Hepatocyte (in vitro differentiated cells): ENCODE measurements at regions not wholly inside any gene's neighbourhood (a gene's known extent, or its start where the extent isn't known, plus 50 kb on each side); places are given as distances from the start of the nearest gene placed in this dataset.

Experiments used
- DNase-seq: peaks from one replicate; pipeline ENCODE4 v3.0.0-alpha.2; 2016; ENCODE audit warnings: low spot score
- H2AFZ ChIP-seq: fragments of 200-600 bp; sonication (generic); 2 replicates; pipeline ENCODE4 v1.6.0; 2016; ENCODE audit warnings: antibody characterized with exemption, mild to moderate bottlenecking
- H3K27ac ChIP-seq: fragments of 200-600 bp; sonication (generic); 2 replicates; pipeline ENCODE4 v1.5.1; 2016; ENCODE audit warnings: mild to moderate bottlenecking
- H3K27me3 ChIP-seq: fragments of 200-600 bp; sonication (generic); 2 replicates; pipeline ENCODE4 v1.6.1; 2016
- H3K36me3 ChIP-seq: fragments of 200-600 bp; sonication (generic); replicated peaks from 2 replicates; pipeline ENCODE4 v1.5.1; 2016; ENCODE audit warnings: low read depth; ENCODE audit not compliant: insufficient read depth
- H3K4me1 ChIP-seq: fragments of 200-600 bp; sonication (generic); 2 replicates; pipeline ENCODE4 v1.5.1; 2016; ENCODE audit warnings: mild to moderate bottlenecking, moderate library complexity; ENCODE audit not compliant: insufficient read depth
- H3K4me2 ChIP-seq: fragments of 200-600 bp; sonication (generic); 2 replicates; pipeline ENCODE4 v1.6.0; 2016
- H3K4me3 ChIP-seq: fragments of 200-600 bp; sonication (generic); 2 replicates; pipeline ENCODE4 v1.5.1; 2016; ENCODE audit warnings: mild to moderate bottlenecking
- H3K79me2 ChIP-seq: fragments of 200-600 bp; sonication (generic); 2 replicates; pipeline ENCODE4 v1.6.0; 2017; ENCODE audit warnings: mild to moderate bottlenecking
- H3K9me2 ChIP-seq: fragments of 200-600 bp; sonication (generic); replicated peaks from 2 replicates; pipeline ENCODE4 v1.6.0; 2017; ENCODE audit warnings: mild to moderate bottlenecking; ENCODE audit not compliant: insufficient read depth
- H3K9me3 ChIP-seq: fragments of 200-600 bp; sonication (generic); 2 replicates; pipeline ENCODE4 v1.5.1; 2016; ENCODE audit warnings: low read depth, mild to moderate bottlenecking
- H4K20me1 ChIP-seq: fragments of 200-600 bp; sonication (generic); 2 replicates; pipeline ENCODE4 v1.6.0; 2016; ENCODE audit warnings: mild to moderate bottlenecking; ENCODE audit not compliant: insufficient read depth, poor library complexity, severe bottlenecking
- EZH2 ChIP-seq: fragments of 200-600 bp; sonication (generic); IDR thresholded peaks from 2 replicates; pipeline ENCODE4 v1.6.1; 2016; ENCODE audit warnings: antibody characterized with exemption, mild to moderate bottlenecking, borderline replicate concordance
- EZH2phosphoT487 ChIP-seq: fragments of 200-600 bp; sonication (generic); IDR thresholded peaks from one replicate; pipeline ENCODE4 v1.6.1; 2018; ENCODE audit warnings: antibody characterized with exemption, mild to moderate bottlenecking, low read depth, moderate library complexity; ENCODE audit not compliant: unreplicated experiment, severe bottlenecking
- WGBS: methylation state at CpG from one replicate; pipeline ENCODE4 v1.1.6; 2016; ENCODE audit warnings: low lambda C conversion rate; ENCODE audit errors: missing lambda C conversion rate; 5-methylcytosine and 5-hydroxymethylcytosine counted together
- TF ChIP-seq, protein P1 (sequence below): fragments of 200-600 bp; sonication (generic); IDR thresholded peaks from 2 replicates; pipeline ENCODE4 v1.5.1; 2016; ENCODE audit warnings: antibody characterized with exemption, mild to moderate bottlenecking; ENCODE audit not compliant: poor library complexity

GRCh38 chr6:126143761-126144251, 157.5 kb downstream of the TRMT11 start:
- Histone ChIP-seq H3K9me2 (no peaks in the 10 kb centered on the region), H3K36me3 (no peaks in the 10 kb centered on the region), H3K4me2 (no peak overlapping the region), H3K4me1 (no peaks in the 10 kb centered on the region), H3K4me3 (no peak overlapping the region), H3K27me3 (no peaks in the 10 kb centered on the region), H2AFZ (no peak overlapping the region), H4K20me1 (no peaks in the 10 kb centered on the region), H3K27ac (no peak overlapping the region), H3K9me3 (no peaks in the 10 kb centered on the region), H3K79me2 (no peaks in the 10 kb centered on the region)
- 87% methylated on average over 3 of the region's 3 CpGs for WGBS
- TF ChIP-seq, protein P1, sequence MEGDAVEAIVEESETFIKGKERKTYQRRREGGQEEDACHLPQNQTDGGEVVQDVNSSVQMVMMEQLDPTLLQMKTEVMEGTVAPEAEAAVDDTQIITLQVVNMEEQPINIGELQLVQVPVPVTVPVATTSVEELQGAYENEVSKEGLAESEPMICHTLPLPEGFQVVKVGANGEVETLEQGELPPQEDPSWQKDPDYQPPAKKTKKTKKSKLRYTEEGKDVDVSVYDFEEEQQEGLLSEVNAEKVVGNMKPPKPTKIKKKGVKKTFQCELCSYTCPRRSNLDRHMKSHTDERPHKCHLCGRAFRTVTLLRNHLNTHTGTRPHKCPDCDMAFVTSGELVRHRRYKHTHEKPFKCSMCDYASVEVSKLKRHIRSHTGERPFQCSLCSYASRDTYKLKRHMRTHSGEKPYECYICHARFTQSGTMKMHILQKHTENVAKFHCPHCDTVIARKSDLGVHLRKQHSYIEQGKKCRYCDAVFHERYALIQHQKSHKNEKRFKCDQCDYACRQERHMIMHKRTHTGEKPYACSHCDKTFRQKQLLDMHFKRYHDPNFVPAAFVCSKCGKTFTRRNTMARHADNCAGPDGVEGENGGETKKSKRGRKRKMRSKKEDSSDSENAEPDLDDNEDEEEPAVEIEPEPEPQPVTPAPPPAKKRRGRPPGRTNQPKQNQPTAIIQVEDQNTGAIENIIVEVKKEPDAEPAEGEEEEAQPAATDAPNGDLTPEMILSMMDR: no peak
- no peak for TF ChIP-seq EZH2phosphoT487
- TF ChIP-seq EZH2: no peak
- no peak for DNase-seq

DNA sequence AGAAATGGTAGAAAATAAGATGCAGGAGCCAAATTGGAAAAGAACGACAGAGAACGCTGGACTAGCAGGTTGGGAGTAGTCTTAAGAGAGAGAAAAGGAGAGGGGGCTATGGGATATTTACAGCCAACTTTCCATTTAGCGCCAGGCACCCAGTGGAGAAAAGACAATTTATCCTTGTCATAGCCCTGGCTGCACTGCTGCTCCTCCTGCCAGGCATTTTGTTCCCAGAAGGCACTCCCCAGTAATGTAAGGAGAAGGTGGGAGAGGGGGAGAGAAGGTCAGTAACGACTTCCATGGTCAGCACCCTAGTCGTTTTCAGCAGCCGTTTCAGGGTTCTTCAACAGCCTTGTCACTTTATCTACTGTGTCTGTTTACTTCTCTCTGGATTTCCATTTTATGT, 159.0 kb downstream of the TRMT11 start:
- DNase-seq: no peak
- no peaks in the 10 kb centered on the region for H4K20me1 ChIP-seq
- no peaks in the 10 kb centered on the region for H3K9me3 ChIP-seq
- H3K27ac ChIP-seq: no peak overlapping the region
- H3K79me2 ChIP-seq: no peaks in the 10 kb centered on the region
- H3K4me3 ChIP-seq: no peak overlapping the region
- H3K4me1 ChIP-seq: no peaks in the 10 kb centered on the region
- H3K9me2 ChIP-seq: no peaks in the 10 kb centered on the region
- no peak overlapping the region for H2AFZ ChIP-seq
- no peaks in the 10 kb centered on the region for H3K27me3 ChIP-seq
- H3K36me3 ChIP-seq: no peaks in the 10 kb centered on the region
- 81% methylated on average over 6 of the region's 6 CpGs for WGBS
- H3K4me2 ChIP-seq: no peak overlapping the region
- TF ChIP-seq, protein P1: no peak
- TF ChIP-seq EZH2phosphoT487: no peak
- TF ChIP-seq EZH2: no peak

- Histone ChIP-seq H2AFZ (no peak overlapping the region), H3K27ac (no peak overlapping the region), H3K4me1 (no peaks in the 10 kb centered on the region), H3K9me3 (no peaks in the 10 kb centered on the region), H3K9me2 (no peaks in the 10 kb centered on the region), H4K20me1 (no peaks in the 10 kb centered on the region), H3K4me2 (no peak overlapping the region), H3K27me3 (no peaks in the 10 kb centered on the region), H3K36me3 (no peaks in the 10 kb centered on the region), H3K79me2 (no peaks in the 10 kb centered on the region), H3K4me3 (no peak overlapping the region)
- TF ChIP-seq EZH2phosphoT487 (no peak), EZH2 (no peak)
- TF ChIP-seq, protein P1: no peak
- WGBS: 63% methylated on average over 4 of the region's 4 CpGs
- DNase-seq: no peak
Observed at GRCh38 chr6:126147291-126147815, 161.0 kb downstream of the TRMT11 start.

GRCh38 chr6:126148853-126149252, 162.5 kb downstream of the TRMT11 start:
- WGBS: 58% methylated on average over 1 of the region's 1 CpG

More at GRCh38 chr6:126148853-126149252, 162.5 kb downstream of the TRMT11 start:
- Histone ChIP-seq H3K36me3 (no peaks in the 10 kb centered on the region), H3K79me2 (no peaks in the 10 kb centered on the region), H3K9me3 (no peaks in the 10 kb centered on the region), H3K4me1 (no peaks in the 10 kb centered on the region), H3K4me2 (no peak overlapping the region), H3K27ac (no peak overlapping the region), H3K9me2 (no peaks in the 10 kb centered on the region), H4K20me1 (no peaks in the 10 kb centered on the region), H3K4me3 (no peak overlapping the region), H3K27me3 (no peaks in the 10 kb centered on the region), H2AFZ (no peak overlapping the region)
- no peak for DNase-seq
- TF ChIP-seq EZH2: no peak
- TF ChIP-seq, protein P1: no peak
- no peak for TF ChIP-seq EZH2phosphoT487
